LoVo (cell line): ENCODE measurements at regions not wholly inside any gene's neighbourhood (a gene's known extent, or its start where the extent isn't known, plus 50 kb on each side); places are given as distances from the start of the nearest gene placed in this dataset.
"Not testable (repeated sequence)": the region's sequence is repeated elsewhere in the genome, so short reads cannot be mapped to it uniquely, and the experiment has no call there.

Source experiments
- DNase-seq: peaks from one replicate; pipeline ENCODE4 v3.0.0-alpha.2; 2016; ENCODE audit warnings: low spot score

DNA sequence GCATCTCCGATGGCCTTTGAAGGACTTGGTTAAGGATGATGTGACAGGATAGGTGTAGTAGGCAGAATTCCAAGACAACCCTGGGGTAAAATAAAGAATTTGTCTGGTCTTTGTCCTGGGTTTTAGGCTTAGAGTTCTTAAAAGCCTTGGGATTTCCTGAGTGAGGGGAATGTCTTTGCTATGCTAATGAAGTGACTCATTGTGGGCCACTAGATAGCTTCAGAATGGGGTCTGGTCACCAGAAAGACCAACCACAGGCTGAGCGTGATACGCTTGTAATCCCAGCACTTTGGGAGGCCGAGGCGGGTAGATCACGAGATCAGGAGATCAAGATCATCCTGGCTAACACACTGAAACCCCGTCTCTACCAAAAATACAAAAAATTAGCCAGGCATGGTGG lies 182.8 kb upstream of the TOX3 start:
- no peak for DNase-seq

DNA sequence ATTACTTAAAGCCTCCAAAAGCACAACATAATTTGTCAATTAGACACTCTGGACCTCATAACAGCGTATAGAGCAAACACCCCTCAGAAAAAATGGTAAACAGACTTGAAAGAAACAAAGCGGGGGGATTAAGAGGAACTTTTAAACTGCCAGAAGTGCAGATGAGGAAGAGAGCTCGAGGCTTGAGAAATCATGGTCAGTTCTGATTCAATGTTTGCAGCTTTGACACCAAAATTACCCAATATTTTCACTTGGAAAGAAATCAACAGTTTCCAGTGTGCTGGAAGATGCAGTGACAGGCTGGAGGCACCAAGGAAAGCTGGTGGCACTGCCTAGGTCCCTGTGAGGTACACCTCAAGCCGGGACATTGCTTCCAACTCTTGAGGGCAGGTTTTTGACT lies 180.9 kb upstream of the TOX3 start:
- DNase-seq, result no peak

DNA sequence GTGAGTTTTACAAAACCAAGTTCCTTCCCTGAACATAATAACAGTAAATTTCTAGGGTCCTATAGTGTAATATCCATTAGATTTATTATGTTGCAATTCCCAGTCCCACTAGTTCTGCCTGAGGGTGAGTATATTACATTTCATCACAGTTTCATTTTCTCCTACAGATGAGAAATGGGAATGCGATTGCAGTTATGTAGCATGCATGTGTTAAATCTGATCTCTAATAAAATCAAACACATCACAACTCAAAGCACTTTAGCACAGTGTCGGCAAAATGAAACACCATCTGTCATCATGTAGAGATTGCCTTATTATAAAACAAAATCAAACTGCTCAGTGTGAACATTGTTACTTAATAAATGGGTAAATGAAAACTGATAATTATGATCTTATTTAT lies 180.5 kb upstream of the TOX3 start:
- no peak for DNase-seq

DNA sequence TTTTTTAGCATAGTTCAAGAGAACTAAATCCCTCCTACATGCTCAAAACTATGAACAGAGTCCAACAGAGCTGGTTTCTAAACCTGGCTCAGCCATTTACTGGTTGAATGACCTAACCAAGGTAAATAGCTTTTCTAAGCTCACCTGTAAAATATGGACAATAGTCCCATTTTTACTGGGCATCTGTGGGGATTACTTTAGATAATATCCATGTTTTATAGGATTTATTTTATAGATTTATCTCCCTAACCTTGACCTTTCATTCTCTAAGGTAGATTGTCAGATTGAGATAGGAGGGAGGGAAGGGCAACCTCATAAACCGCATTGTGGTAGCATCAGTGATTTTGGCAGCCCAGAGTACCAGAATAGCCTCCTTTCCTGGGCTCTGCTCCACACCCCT lies 178.5 kb upstream of the TOX3 start:
- no peak for DNase-seq

DNA sequence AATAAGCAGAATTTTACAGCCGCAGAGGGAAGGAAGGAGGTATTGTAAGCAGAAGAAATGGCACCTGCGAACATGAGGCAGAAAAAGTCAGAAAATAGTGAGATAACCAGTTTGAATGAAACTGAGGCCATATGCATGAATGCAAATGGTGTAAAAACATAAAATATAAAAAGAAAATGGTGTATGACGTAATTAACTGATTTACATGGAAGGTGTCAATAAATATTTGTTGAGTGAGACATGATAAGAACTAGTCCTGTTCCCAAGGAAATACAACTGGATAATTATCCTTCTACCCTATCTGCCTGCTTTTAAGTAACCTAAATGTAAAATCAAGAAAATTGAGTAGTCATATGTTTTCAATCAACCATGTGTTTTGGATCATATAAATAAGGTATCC lies 178.1 kb upstream of the TOX3 start:
- no peak for DNase-seq

DNA sequence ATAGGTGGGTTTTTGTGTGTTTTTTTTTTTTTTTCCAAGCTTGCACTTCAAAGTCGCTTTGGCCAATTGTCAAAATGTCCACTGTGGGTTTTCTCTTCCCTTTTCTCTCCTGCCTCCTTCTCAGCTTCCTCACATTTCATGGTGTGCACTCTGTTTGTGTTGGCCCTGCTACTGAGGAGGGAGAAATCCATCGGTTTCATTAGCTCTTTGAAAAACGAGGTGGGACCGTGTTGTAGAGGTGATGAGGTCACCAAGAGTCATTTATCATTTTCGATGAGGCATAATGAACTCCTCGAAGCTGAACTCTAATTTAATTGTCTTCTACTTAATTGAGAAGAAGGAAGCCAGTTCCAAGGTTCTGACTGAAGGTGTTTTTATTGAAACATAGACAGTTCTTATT lies 174.4 kb upstream of the TOX3 start:
- DNase-seq, result no peak

DNA sequence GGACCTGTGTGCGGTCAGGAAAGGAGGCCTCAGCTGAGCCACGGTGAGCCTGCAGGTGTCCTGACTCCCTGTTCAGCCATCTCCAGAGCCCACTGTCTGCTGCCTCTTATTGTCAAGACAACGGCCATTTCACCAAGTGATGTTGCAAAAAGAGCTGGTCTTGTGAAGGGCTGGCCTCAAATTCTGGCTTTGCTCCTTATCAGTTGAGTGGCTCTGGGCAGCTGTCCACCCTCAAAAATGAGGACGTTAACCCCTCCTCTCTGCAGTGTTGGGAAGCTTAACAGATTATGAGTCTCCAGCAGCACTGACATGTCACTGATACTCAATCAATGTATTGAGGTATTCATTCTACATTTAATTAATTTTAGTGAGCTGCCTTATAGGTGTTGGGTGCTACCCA lies 171.1 kb upstream of the TOX3 start:
- DNase-seq, result no peak

DNA sequence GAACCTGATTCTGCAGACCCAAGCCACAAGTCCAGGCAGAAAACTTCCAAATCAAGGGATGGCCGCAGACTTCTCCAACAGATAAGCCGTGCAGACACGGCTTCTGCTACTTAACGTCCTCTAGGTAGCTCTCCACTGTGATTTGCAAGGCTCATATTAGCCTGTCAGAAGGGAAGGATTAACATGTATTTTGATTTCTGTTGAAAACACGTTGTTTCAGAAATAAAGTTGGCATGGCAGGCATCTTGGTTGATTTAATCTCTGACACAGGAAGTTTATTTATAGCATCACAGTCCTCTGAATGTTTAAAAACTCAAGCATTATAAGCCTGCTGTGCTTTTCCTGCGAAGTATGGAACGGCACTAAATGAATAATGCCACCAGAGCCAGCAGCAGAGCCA lies 166.8 kb upstream of the TOX3 start:
- DNase-seq, result no peak

DNA sequence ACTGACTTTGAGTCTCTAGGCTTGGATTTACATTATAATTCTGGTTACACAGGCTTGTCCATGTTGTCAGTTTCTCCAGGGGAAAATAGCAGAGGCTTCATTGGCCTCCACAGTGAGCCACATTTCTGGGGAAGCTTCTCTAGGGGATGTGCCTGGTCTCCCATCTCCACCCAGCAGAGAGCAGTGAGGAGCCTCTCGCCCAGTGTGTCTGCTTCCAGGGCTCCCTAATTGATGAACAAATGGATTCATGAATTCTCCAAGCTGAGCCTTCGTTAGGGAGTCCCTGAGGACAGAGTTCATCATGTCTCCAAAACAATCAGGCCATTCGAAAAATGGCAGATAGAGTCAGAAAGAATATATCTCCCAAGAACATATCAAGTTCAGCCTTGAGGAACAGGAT lies 162.4 kb upstream of the TOX3 start:
- DNase-seq, result no peak

DNA sequence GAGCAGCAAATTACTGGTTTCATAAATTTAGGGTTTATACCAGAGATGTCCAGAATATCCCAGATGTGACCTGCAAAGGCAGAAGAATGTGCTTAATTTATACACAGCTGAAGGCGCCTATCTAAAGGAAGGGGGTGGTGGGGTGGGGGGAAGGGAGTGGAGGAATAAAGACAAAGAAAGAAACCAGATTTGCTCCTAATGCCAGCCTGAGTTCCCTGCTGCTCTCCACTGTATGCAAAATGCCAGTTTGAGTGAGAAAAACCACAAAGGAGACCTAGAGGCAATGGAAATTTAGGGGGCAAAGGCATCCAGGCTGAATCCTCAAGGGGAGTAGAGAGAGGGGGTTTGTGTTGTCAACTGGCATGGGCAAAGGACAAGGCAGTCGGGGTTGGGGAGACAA lies 161.5 kb upstream of the TOX3 start:
- no peak for DNase-seq

DNA sequence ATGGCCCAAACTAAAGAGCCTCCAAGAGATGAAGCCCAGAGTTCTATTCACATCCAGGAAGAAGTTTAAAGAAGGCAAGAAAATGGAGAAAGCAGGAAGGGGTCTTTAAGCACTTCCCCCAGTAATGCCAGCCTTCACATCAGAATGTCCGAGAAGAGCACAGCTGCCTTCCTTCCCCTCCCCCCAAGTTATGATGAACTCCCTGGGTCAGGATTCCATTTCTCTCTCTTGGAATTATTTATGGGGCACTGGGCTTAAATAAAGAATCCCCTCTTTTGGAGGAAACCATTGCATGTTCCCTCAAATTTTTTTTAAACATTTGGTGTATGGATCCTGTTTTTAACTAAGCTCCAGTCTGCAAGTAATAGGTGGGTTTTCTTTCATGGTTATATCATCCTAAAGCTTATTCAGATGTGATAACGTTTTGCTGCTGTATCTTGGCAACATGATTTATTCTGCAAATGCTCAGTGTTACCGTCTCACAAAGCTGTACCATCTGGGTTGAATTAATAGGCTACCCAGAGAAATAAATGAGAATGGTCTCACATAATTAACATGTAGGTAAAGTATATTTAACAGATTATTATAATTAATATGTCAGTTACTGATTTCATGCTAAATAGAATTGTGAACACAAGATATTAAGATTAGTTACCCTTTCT lies 160.9 kb upstream of the TOX3 start:
- DNase-seq, result no peak

DNA sequence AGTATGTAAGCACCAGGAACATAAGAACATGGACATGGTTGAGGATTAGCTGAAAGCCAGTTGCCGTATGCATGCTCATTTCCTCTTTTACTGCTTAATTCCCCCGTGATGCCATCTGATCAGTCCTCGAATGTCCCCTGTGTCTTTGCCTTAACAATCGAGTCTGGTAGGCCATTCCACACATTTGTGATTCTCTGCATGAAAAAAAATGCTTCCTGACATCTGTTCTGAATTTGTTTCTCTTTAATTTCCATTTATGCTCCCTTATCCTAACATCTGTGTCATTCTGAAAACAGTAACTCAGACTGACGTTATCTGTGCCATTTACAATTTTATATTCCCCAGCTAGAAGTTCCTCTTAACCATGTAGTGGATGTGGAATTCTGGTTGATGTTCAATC lies 158.2 kb upstream of the TOX3 start:
- no peak for DNase-seq

DNA sequence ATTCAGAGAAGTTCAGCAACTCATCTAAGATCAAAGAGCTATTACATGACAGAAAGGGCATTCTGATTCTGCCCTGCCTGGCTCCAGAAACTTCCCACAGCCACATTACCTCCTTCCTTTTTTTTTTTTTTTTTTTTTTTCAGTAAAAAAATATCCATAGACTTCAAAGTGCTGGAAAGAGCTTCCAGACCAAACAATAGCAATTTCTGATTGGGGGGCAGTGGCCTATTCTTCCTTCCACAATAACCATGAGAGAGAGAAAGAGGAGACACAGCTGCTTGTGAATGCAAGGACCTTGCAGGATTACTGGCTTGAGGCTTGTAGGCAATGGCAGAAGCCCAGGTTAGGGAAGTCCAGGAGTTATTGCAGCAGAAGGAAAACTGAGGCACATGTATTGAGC lies 151.0 kb upstream of the TOX3 start:
- no peak for DNase-seq

DNA sequence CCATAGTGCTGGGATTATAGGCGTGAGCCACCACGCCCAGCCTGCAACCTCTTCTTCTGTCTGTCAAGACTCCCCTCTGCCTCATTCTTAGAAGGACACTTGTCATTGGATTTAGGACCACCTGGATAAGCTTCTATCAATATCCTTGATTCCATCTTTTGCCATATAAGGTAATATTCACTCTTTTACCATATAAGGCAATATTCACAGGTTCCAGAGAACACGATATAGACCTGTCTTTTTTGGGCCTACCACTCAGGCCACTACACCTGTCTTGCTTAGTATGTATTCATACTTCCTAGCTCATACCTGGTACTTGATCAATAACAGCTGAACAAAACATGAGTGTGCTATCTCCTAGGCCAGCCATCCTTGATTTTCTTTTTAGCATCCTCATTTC lies 149.2 kb upstream of the TOX3 start:
- DNase-seq, result no peak

DNA sequence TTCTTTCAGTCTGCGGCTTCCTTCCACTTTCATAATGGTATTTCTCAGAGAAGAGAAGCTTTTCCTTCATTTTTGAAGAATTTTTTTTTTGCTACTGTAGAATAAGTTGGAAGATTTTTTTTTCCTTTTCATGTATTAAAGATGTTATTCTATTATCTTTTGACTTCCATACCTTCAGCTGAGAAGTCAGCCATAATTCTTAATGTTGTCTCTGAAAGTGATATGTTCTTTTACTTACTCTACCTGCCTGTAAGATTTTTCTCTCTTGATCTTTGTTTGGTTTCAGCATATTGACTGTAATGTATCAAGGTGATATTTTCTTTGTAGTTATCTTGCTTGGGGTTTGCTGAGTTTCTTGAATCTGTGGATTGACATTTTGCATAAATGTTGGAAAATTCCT lies 143.5 kb upstream of the TOX3 start:
- DNase-seq, result no peak

DNA sequence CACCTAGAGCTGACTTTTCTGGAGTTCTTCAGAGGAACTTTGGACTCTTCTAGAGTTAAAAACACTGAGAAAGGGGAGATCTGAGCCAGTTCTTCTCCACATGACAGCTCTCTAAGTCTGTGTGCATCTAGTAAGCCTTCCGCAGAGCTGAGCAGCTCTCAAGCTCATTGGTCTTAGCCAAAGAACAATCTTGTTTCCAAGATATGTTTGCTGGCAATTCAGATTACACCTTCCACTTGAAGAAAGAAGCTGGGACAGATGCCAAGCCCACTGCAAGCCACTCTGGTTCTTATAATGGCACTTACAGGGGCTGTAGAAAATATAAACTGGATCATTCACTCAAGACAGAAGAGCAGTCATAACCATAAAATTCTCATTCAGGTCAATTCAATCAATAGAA lies 134.1 kb upstream of the TOX3 start:
- no peak for DNase-seq

DNA sequence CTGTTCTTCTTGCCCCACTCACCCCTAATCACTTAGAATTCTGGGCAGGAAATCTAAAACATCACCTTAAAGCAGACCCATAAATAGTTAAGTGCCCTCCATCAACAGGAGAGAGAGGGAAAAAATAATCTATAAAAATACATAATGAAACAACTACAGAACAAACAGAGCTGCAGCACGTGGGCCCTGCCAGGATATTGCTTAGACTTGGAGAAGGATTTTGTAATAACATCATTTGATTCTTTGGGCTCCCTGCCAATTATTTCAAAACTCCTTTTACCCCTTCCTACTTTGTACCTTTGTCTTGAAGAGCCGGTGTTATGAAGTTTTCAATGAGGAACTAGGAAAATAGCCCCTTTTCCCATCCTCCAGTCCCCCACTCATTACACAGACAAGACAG lies 130.6 kb upstream of the TOX3 start:
- DNase-seq, result no peak

DNA sequence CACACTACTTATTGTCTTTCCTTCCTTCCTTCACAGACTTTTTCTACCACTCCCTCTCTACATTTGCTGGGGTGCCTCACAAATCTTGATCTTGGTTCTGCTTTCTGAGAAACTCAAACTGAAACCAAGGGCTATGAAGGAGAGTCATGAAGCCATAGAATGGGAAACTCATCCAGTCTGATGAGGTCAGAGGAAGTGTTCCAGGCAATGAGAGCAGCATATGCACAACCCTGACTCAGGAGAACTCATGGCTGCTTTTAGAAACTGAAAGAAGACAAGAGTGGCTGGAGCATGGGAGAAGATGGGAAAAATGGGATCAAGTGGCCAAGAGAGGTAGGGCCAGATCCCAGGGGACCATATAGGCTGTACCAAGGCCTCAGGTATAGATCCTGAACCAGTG lies 130.0 kb upstream of the TOX3 start:
- DNase-seq, result no peak

DNA sequence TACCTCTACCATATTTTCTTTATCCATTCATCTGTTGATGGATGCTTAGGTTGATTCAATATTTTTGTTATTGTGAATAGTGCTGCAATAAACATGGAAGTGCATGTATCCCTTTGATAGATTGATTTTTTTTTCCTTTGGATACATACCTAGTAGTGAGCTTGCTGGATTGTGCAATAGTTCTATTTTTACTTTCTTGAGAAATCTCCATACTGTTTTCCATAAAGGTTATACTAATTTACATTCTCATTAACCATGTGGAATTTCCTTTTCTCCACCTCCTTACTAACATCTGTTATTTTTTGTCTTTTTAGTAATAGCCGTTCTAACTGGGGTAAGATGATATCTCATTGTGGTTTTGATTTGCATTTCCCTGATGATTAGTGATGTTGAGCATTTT lies 124.6 kb upstream of the TOX3 start:
- DNase-seq, result no peak

DNA sequence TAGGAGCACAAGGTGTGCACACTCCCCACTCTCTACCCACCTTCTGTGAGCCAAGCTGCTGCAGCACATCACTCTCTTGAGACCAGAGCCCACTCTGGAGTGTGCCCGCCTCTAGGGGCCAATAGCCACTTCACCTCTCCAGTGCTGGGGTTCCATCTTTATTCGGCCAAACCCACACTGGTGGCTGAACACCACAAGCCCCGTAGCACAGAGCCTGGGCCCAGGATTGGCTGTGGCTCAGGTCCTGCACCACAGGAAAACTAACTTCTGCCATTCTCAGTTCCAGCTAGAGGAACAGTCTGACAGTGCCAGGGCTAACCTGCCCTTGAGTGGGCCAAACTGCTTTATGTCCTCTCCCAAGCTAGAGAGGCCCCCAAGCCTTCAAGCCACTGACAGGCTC lies 111.0 kb upstream of the TOX3 start:
- DNase-seq, result no peak

DNA sequence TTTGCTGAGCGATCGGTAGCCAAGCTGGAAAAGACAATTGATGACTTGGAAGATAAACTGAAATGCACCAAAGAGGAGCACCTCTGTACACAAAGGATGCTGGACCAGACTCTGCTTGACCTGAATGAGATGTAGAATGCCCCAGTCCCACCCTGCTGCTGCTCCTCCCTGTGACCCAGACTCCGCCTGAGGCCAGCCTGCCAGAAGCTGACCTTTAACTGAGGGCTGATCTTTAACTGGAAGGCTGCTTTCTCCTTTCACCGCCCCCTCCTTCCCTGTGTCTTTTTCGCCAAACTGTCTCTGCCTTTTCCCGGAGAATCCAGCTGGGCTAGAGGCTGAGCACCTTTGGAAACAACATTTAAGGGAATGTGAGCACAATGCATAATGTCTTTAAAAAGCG lies 109.0 kb upstream of the TOX3 start:
- not testable (repeated sequence) for DNase-seq

DNA sequence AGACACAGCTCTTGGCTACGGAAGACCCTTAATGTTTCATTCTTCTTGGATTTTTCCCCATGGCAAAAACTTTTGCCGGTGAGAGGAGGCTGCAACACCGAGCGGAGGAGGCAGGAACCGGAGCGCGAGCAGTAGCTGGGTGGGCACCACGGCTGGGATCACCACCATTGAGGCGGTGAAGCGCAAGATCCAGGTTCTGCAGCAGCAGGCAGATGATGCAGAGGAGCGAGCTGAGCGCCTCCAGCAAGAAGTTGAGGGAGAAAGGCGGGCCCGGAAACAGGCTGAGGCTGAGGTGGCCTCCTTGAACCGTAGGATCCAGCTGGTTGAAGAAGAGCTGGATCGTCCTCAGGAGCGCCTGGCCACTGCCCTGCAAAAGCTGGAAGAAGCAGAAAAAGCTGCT lies 108.2 kb upstream of the TOX3 start:
- not testable (repeated sequence) for DNase-seq

DNA sequence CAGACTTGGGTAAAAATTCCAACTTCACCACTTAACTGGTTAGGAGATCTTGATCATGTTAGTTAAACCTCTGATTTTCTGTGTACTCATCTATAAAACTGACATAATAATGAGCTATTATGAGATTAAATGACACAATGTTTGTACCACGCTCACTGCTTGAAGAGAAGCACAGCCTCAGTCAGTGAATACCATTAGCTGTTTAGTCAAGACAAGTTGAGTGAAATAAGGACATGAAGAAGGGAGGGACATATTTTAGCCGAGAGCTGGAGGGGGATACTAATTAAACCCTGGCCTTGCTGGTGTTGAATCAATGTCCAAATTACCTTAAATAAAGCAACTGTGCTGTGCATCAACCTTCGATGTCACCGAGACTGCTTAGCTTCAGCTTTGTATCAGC lies 105.1 kb upstream of the TOX3 start:
- no peak for DNase-seq

DNA sequence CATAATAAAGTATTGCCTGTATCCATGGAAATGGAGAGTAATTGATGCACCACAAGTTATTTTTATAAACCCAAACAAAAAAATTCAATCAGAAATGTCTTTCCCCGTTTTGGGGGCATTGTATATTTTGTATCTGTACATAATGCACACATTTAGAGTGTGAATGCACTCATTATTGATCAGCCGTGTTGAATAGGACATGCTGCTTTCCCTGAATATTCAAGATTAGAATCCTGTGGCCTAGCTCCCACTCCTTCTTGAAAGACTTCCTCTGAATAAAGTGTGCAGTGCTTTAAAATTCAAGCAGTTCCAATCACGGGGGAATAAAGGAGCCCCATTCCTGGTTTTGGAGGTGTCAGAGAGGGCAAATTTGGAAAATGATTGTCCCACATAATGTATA lies 103.8 kb upstream of the TOX3 start:
- no peak for DNase-seq

DNA sequence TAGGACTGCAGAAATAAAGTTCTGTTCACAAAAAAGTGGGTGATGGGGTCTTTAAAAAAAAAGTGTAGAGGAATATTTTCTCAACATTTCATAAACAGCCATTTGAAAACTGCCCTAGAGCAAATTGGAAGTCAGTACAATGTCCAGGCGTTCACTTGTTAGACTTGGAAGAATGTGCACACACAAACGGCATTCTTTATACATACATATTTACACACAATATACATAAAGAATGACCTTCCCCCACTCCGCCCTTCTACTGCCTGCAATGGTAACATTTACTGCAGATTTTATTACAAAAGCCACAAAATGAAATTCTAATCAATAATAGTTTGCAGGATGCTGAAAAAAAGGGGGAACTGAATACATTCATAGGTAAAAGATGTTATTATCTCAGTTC lies 103.4 kb upstream of the TOX3 start:
- DNase-seq, result no peak
